ENCODE measurements at regions not wholly inside any gene's neighbourhood (a gene's known extent, or its start where the extent isn't known, plus 50 kb on each side); places are given as distances from the start of the nearest gene placed in this dataset.

- Mint-ChIP-seq H3K36me3 (ENCODE audit: low read depth) (no peaks in the 10 kb centered on the region), H3K4me1 (ENCODE audit: low read depth) (no peaks in the 10 kb centered on the region), H3K27ac (no peak overlapping the region), H3K27me3 (ENCODE audit: insufficient read depth) (no peaks in the 10 kb centered on the region; the same call in 1 of the 2 replicates), H3K4me3 (no peak overlapping the region), H3K9me3 (peaks cover 24% of the 10 kb centered on the region)
- no peak for DNase-seq
- no peak for TF ChIP-seq CTCF (IDR thresholded peaks at IDR 0.05)
Measured at GRCh38 chr13:68636784-68637183, 1406.6 kb upstream of the PCDH9 start.

GRCh38 chr13:68628994-68629393, 1398.9 kb upstream of the PCDH9 start:
- H3K27ac Mint-ChIP-seq = no peak overlapping the region
- no peaks in the 10 kb centered on the region for H3K36me3 Mint-ChIP-seq (ENCODE audit: low read depth)
- no peak for DNase-seq
- no peak overlapping the region for H3K4me3 Mint-ChIP-seq
- no peaks in the 10 kb centered on the region for H3K4me1 Mint-ChIP-seq (ENCODE audit: low read depth)
- H3K9me3 Mint-ChIP-seq = peaks cover 32% of the 10 kb centered on the region
- no peaks in the 10 kb centered on the region; the same call in 1 of the 2 replicates for H3K27me3 Mint-ChIP-seq (ENCODE audit: insufficient read depth)
- TF ChIP-seq CTCF (IDR thresholded peaks at IDR 0.05) = no peak

GRCh38 chr13:68627379-68627778, 1397.2 kb upstream of the PCDH9 start:
- no peaks in the 10 kb centered on the region; the same call in 1 of the 2 replicates for H3K27me3 Mint-ChIP-seq (ENCODE audit: insufficient read depth)
- H3K4me1 Mint-ChIP-seq (ENCODE audit: low read depth) = no peaks in the 10 kb centered on the region
- H3K4me3 Mint-ChIP-seq = no peak overlapping the region
- no peaks in the 10 kb centered on the region for H3K36me3 Mint-ChIP-seq (ENCODE audit: low read depth)
- H3K27ac Mint-ChIP-seq = no peak overlapping the region
- no peak for TF ChIP-seq CTCF (IDR thresholded peaks at IDR 0.05)
- no peak for DNase-seq
- H3K9me3 Mint-ChIP-seq = peaks cover 26% of the 10 kb centered on the region

- no peak overlapping the region for H3K27ac Mint-ChIP-seq
- no peaks in the 10 kb centered on the region for H3K4me1 Mint-ChIP-seq (ENCODE audit: low read depth)
- no peaks in the 10 kb centered on the region for H3K36me3 Mint-ChIP-seq (ENCODE audit: low read depth)
- no peak for DNase-seq
- H3K9me3 Mint-ChIP-seq = peaks cover 35% of the 10 kb centered on the region
- no peak for TF ChIP-seq CTCF (IDR thresholded peaks at IDR 0.05)
- H3K27me3 Mint-ChIP-seq (ENCODE audit: insufficient read depth) = no peaks in the 10 kb centered on the region; the same call in 1 of the 2 replicates
- H3K4me3 Mint-ChIP-seq = no peak overlapping the region
Measured at GRCh38 chr13:68616600-68617222, 1386.6 kb upstream of the PCDH9 start.

- no peak for DNase-seq
- H3K27me3 Mint-ChIP-seq (ENCODE audit: insufficient read depth) = no peaks in the 10 kb centered on the region
Measured at GRCh38 chr13:68609661-68610060, 1379.5 kb upstream of the PCDH9 start.

More at GRCh38 chr13:68609661-68610060, 1379.5 kb upstream of the PCDH9 start:
- Mint-ChIP-seq H3K36me3 (ENCODE audit: low read depth) (no peaks in the 10 kb centered on the region), H3K27ac (no peak overlapping the region), H3K4me1 (ENCODE audit: low read depth) (no peaks in the 10 kb centered on the region), H3K9me3 (peaks cover 6% of the 10 kb centered on the region), H3K4me3 (no peak overlapping the region)
- TF ChIP-seq CTCF (IDR thresholded peaks at IDR 0.05) = no peak
